ENCODE measurements at regions not wholly inside any gene's neighbourhood (a gene's known extent, or its start where the extent isn't known, plus 50 kb on each side); places are given as distances from the start of the nearest gene placed in this dataset.

- ATAC-seq (peak in 3 of 4 donors; percentile 53 to 77 (median 69)), DNase-seq (no peak), FAIRE-seq (no peak)
- no peak overlapping the region for H3K27ac ChIP-seq
- TF ChIP-seq, protein P1, sequence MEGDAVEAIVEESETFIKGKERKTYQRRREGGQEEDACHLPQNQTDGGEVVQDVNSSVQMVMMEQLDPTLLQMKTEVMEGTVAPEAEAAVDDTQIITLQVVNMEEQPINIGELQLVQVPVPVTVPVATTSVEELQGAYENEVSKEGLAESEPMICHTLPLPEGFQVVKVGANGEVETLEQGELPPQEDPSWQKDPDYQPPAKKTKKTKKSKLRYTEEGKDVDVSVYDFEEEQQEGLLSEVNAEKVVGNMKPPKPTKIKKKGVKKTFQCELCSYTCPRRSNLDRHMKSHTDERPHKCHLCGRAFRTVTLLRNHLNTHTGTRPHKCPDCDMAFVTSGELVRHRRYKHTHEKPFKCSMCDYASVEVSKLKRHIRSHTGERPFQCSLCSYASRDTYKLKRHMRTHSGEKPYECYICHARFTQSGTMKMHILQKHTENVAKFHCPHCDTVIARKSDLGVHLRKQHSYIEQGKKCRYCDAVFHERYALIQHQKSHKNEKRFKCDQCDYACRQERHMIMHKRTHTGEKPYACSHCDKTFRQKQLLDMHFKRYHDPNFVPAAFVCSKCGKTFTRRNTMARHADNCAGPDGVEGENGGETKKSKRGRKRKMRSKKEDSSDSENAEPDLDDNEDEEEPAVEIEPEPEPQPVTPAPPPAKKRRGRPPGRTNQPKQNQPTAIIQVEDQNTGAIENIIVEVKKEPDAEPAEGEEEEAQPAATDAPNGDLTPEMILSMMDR (IDR thresholded peaks at IDR 0.05), result no peak
- H3K9me3 ChIP-seq, result no peaks in the 10 kb centered on the region
- intact Hi-C loops (cut with DNase I), result no loop called here
- H3K36me3 ChIP-seq, result no peaks in the 10 kb centered on the region
- peaks cover 0 to 9% (median 0%) of the 10 kb centered on the region in 3 donors for H3K4me1 ChIP-seq
- H3K4me3 ChIP-seq, result no peak overlapping the region
- 56 to 61% methylated on average over 6 of the region's 6 CpGs for WGBS, 2 donors
- H3K27me3 ChIP-seq, result no peaks in the 10 kb centered on the region
These were observed 382.2 kb downstream of the FUT8 start for GRCh38 chr14:65794674-65795279.

- TF ChIP-seq, protein P1 (IDR thresholded peaks at IDR 0.05), result no peak
- H3K27me3 ChIP-seq, result no peaks in the 10 kb centered on the region
- DNase-seq (no peak), ATAC-seq (no peak), FAIRE-seq (no peak)
- H3K4me1 ChIP-seq, result peaks cover 0 to 9% (median 0%) of the 10 kb centered on the region in 3 donors
- no peaks in the 10 kb centered on the region for H3K36me3 ChIP-seq
- no peaks in the 10 kb centered on the region for H3K9me3 ChIP-seq
- intact Hi-C loops (cut with DNase I), result no loop called here
- H3K27ac ChIP-seq, result no peak overlapping the region
- 87 to 90% methylated on average over 8 of the region's 8 CpGs for WGBS, 2 donors
- H3K4me3 ChIP-seq, result no peak overlapping the region
These were observed 385.7 kb downstream of the FUT8 start for GRCh38 chr14:65798216-65798615.

GRCh38 chr14:65800694-65801093, 388.2 kb downstream of the FUT8 start:
- no peak for ATAC-seq
- WGBS, 2 donors, result 91 to 95% methylated on average over 6 of the region's 6 CpGs
- no peak for FAIRE-seq

DNA sequence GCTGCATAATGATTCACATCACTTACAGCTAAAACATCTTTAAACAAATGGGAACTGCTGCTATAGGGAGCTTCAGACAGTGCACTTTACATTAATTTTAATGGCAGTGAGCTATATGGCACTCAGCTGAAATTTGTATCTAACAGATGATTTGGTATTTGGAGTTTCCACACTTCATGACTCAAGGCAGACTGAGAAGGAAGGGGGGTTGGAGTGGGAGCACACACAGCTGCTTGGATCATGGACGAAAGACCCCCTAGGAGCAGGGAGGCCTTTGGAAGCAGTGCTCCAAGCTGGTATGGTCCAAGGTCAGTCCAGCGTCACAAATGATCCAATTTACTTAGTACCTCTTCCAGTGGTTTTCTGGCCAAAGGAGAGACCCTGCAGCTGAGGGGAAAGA, 389.7 kb downstream of the FUT8 start:
- H3K36me3 ChIP-seq, result no peaks in the 10 kb centered on the region
- intact Hi-C loops (cut with DNase I), result no loop called here
- no peak overlapping the region for H3K4me3 ChIP-seq
- no peak for DNase-seq
- no peak for FAIRE-seq
- TF ChIP-seq, protein P1 (IDR thresholded peaks at IDR 0.05), result no peak
- H3K9me3 ChIP-seq, result no peaks in the 10 kb centered on the region
- ATAC-seq, result no peak
- 78 to 83% methylated on average over 2 of the region's 2 CpGs for WGBS, 2 donors
- H3K4me1 ChIP-seq, result no peaks in the 10 kb centered on the region
- H3K27me3 ChIP-seq, result no peaks in the 10 kb centered on the region
- no peak overlapping the region for H3K27ac ChIP-seq

More at GRCh38 chr14:65800694-65801093, 388.2 kb downstream of the FUT8 start:
- Histone ChIP-seq H3K27ac (no peak overlapping the region), H3K4me1 (no peaks in the 10 kb centered on the region), H3K36me3 (no peaks in the 10 kb centered on the region), H3K9me3 (no peaks in the 10 kb centered on the region), H3K27me3 (no peaks in the 10 kb centered on the region), H3K4me3 (no peak overlapping the region)
- TF ChIP-seq, protein P1 (IDR thresholded peaks at IDR 0.05), result no peak
- DNase-seq, result no peak
- intact Hi-C loops (cut with DNase I), result no loop called here

- intact Hi-C loops (cut with DNase I), result no loop called here
- no peak for DNase-seq
- no peak for ATAC-seq
- no peak overlapping the region for H3K27ac ChIP-seq
- no peaks in the 10 kb centered on the region for H3K36me3 ChIP-seq
- H3K4me3 ChIP-seq, result no peak overlapping the region
- TF ChIP-seq, protein P1 (IDR thresholded peaks at IDR 0.05), result no peak
- H3K4me1 ChIP-seq, result no peaks in the 10 kb centered on the region
- no peak for FAIRE-seq
- no peaks in the 10 kb centered on the region for H3K27me3 ChIP-seq
- no peaks in the 10 kb centered on the region for H3K9me3 ChIP-seq
- WGBS, 2 donors, result 87% methylated on average over 6 of the region's 6 CpGs
These were observed 391.4 kb downstream of the FUT8 start for GRCh38 chr14:65803885-65804284.

Measured in pancreas (tissue), 10 donors.